GM12864 (cell line): ENCODE measurements at regions not wholly inside any gene's neighbourhood (a gene's known extent, or its start where the extent isn't known, plus 50 kb on each side); places are given as distances from the start of the nearest gene placed in this dataset.

Experiments
- DNase-seq: peaks from one replicate; pipeline ENCODE4 v3.0.0-alpha.2; 2011; ENCODE audit warnings: low read depth
- H3K4me3 ChIP-seq: 2 replicates; pipeline ENCODE4 v1.5.1; 2011; ENCODE audit warnings: mild to moderate bottlenecking, low read depth, low read length, control low read depth
- CTCF ChIP-seq: IDR thresholded peaks from 2 replicates; pipeline ENCODE4 v1.5.1; 2011; ENCODE audit warnings: low read depth, mild to moderate bottlenecking, moderate library complexity, low read length, control low read depth, inconsistent platforms; ENCODE audit errors: missing control alignments

- TF ChIP-seq CTCF, result no peak
- DNase-seq, result no peak
- H3K4me3 ChIP-seq, result no peak overlapping the region
Observed at GRCh38 chr6:44668976-44669934, 281.7 kb downstream of the CDC5L start.

- no peak for DNase-seq
- TF ChIP-seq CTCF, result no peak
- H3K4me3 ChIP-seq, result no peak overlapping the region
Observed at GRCh38 chr6:44670146-44670545, 282.6 kb downstream of the CDC5L start.

- no peak overlapping the region for H3K4me3 ChIP-seq
- no peak for DNase-seq
- no peak for TF ChIP-seq CTCF
Observed at GRCh38 chr6:44671333-44671732, 283.8 kb downstream of the CDC5L start.

- TF ChIP-seq CTCF, result no peak
- DNase-seq, result no peak
- H3K4me3 ChIP-seq, result no peak overlapping the region
Observed at GRCh38 chr6:44672086-44672485, 284.6 kb downstream of the CDC5L start.

- no peak overlapping the region for H3K4me3 ChIP-seq
- no peak for DNase-seq
- TF ChIP-seq CTCF, result no peak
Observed at GRCh38 chr6:44672841-44673240, 285.3 kb downstream of the CDC5L start.

GRCh38 chr6:44674226-44675155 is 287.0 kb downstream of the CDC5L start:
- DNase-seq, result no peak
- TF ChIP-seq CTCF, result no peak
- no peak overlapping the region for H3K4me3 ChIP-seq
